GM19025 (cell line): ENCODE measurements at regions not wholly inside any gene's neighbourhood (a gene's known extent, or its start where the extent isn't known, plus 50 kb on each side); places are given as distances from the start of the nearest gene placed in this dataset.
"Not testable (repeated sequence)": the region's sequence is repeated elsewhere in the genome, so short reads cannot be mapped to it uniquely, and the experiment has no call there.

Experiments used
- ATAC-seq: cut with Tn5 transposase; IDR thresholded peaks from one replicate; pipeline ENCODE4 v1.9.1; 2021; ENCODE audit warnings: mild to moderate bottlenecking, low read depth, moderate library complexity; ENCODE audit not compliant: unreplicated experiment

- not testable (repeated sequence) for ATAC-seq
Measured at GRCh38 chr1:120656116-120656515, 67.6 kb upstream of the NBPF26 start.

GRCh38 chr1:120657804-120658203 is 65.9 kb upstream of the NBPF26 start:
- ATAC-seq: not testable (repeated sequence)

GRCh38 chr1:120658622-120659021 is 65.1 kb upstream of the NBPF26 start:
- ATAC-seq: not testable (repeated sequence)

- ATAC-seq: not testable (repeated sequence)
Measured at GRCh38 chr1:120659133-120659532, 64.6 kb upstream of the NBPF26 start.

- not testable (repeated sequence) for ATAC-seq
Measured at GRCh38 chr1:120664376-120665249, 59.1 kb upstream of the NBPF26 start.

- not testable (repeated sequence) for ATAC-seq
Measured at GRCh38 chr1:120665250-120665577, 58.5 kb upstream of the NBPF26 start.

GRCh38 chr1:120668187-120668586 is 55.6 kb upstream of the NBPF26 start:
- ATAC-seq: not testable (repeated sequence)
